ENCODE measurements at regions not wholly inside any gene's neighbourhood (a gene's known extent, or its start where the extent isn't known, plus 50 kb on each side); places are given as distances from the start of the nearest gene placed in this dataset.
A peak's percentile ranks its signal among the peaks of the same experiment; 100 is the strongest.

DNA sequence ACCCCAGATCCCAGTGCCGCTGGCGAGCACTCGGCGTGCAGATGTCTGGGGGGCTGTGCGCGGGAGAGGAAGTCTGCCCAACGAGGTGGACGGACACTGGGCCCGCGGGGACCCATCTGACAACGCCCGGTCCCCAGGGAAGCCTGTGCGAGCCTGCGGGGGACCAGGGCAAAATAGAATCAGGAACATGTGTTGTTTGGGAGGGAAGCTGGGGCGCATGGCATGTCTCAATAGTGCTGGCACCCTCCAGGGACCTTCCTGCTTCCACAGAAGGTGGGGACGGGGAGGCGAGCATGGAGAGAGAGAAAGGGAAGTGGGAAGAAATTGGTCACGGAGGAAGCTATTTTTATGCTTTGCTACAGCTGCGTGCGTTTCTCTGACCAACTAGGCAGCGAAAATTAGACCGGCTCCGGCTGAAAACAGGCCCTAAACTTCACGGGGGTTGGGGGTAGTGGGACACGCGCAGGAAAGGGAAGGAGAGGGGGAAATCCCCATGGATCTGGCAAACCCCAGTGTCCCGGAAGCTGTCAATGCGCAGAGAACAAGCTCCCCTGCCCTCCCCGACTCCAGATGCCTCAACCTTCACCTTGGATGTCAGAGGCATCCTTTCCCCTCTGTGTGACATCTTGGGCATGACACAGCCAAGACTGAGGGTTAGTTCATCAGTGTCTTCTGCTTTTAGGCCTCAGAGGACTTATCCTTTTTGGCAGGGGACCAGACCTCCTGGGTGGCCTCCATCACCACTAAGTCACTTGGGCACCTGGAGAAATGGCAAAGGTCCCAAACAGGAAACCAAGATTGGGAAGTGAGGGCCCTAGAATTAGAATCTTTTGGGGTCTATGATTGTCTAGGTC, 169.8 kb upstream of the BCOR start:
- no peak for DNase-seq

DNA sequence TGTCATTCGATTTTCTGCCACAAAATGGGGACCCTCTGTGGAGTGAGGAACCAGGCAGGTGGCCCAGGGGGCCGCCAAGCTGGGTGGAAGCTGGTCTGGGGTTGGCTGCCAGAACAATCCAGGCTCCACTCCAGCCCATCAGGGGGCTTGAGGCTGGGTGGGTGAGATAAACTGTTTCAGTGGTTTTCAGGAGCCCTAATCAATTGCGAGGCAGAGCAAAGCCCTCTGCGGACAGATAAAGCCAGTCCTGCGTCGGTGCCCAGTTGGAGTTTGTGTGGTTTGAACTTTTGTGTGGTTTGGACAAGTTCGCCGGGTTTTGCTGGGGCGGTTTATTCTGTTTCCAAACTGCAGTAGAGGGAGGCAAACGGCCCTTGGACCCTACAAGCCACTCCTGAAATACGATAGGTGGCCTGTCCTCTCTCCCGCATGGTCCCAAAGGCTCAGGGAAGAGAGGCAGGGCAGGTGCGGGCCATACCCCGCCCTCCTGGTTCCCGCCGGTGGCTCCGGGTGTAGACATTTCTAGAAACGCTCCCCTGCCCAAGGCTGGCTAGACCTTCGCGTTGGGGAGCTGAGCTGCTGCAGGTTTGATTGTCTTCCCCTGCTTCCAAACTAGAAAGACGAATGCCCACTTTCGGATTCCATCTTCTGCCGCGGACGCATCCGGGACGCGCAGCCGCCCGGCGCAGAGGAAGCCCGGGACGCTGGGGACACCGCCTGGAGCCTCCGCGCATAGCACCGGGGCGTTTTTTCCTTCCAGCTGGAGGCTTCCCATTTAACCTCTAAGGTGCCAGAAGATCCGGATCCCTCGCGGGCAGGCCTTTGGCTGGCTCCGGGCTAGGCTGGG, 169.0 kb upstream of the BCOR start:
- peak in 1 of 2 experiments; percentile 75 for DNase-seq

DNA sequence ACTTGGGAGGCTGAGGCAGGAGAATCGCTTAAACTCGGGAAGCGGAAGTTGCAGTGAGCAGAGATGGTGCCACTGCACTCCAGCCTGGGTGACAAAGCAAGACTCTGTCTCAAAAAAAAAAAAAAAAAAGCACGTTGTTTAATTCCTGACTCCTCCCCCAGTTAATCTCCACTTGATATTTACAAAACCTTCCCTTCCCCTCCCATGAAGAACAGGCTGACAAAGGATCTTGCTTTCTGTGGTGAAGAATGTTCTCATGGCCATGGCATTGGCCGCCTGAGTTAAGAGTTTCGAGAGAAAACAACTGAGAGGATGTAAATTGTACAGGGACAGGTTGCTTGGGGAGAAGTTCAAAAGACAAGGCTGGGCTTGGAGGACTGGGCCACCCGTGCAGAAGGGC, 168.2 kb upstream of the BCOR start:
- no peak for DNase-seq

DNA sequence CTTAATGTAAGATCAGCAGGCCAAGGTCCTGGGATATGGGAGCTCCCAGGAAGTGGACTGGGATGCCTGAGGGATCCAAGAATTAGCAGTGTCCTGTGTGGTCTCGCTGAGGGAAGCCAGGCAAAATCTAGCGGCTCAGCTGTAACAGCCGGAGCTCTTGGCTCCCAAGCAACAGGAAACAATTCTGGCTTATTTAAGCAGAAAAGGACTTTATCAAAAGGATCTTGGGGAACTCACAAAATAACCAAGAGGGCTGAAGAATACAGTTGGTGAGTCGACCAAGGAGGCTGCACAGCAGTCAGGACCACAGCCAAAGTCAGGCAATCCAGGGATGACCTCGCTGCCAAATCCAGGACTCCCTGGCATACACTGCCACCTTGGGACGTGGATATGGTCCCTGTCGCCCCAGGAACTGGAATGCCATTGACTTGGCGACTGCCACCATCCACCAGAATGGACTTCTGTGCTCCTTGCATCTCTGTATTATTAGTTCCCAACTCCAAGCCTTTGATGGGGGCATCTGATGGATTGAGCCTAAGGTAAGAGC, 165.3 kb upstream of the BCOR start:
- DNase-seq, result no peak

DNA sequence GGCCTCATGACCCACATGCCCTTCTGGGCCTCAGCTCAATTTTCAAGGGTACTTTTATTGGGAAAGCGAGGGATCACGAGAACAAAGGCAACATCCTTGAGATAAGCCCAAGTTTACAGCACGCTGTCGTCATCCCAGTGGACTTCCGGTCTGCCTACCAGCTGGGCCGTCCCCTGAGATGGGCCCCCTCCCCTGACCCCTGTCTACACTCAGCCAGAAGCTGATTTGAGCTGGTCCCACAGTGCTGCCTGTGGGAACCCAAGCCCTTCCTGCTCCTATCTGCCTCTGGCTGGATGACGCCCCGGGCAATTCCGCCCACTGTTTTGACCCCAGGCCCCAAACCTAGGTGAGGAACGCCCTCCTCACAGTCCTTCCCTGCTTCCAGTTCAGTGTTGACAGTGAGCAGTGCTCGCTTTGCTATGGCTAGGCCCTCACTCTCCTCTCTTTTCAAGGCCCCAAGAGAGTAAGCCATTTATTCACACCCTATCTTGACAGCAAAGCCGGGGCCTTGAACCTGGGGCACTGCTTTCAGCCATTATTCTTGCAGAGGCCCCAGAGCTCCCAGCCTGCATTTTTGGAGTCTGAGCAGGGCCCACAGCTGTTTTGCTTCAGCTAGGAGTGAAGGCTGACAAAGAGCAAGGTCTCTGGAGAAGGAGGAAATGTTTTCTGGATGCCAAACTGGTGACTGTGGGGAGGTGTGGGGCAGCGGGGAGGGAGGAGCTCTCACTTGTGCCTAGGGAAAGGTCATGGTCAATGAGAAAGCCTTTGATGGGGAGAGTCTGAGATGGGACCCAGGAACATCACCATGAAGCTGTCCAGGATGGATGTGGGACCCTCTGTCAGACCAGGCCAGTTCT, 164.6 kb upstream of the BCOR start:
- no peak for DNase-seq

DNA sequence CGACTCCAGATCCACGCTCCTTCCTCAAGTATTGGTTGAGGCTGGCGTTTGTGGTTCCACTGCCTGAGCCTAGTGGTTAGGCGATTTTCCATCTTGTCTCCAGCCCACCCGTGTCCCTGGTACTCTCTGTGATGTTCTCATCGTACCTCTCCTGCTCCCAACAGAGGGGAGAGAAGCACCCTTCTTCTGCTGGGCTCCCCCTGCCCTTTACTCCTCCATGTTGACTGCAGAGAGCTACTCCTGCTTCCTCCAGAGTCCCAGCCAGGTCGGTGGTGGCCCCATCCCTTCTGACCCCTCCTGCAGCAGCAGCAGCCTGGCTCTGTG, 164.0 kb upstream of the BCOR start:
- DNase-seq, result no peak

DNA sequence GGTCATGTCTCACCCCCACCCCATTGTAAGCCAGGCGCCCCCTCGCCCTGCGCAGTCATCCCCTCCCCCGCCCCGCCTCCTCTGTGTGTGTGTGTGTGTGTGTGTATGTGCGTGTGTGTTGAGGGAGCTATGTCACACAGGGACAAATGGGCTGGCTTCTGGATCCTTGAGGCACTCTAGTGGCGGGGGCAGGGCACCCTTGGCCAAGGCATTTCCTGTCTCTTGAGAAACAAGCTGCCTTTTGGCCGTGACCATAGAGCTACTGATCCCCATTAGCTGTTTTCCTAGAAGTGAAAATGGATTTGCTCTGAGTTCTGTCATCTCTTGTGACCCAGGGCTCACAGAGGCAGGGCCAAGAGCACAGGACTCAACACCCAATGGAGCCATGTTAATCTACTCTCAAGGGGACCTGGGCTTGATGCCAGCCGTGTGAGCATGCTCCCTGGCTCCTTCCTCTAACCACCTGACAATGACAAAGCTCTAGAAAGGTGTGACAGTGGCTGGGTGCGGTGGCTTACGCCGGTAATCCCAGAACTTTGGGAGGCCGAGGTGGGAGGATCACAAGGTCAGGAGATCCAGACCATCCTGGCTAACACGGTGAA, 162.5 kb upstream of the BCOR start:
- no peak for DNase-seq

DNA sequence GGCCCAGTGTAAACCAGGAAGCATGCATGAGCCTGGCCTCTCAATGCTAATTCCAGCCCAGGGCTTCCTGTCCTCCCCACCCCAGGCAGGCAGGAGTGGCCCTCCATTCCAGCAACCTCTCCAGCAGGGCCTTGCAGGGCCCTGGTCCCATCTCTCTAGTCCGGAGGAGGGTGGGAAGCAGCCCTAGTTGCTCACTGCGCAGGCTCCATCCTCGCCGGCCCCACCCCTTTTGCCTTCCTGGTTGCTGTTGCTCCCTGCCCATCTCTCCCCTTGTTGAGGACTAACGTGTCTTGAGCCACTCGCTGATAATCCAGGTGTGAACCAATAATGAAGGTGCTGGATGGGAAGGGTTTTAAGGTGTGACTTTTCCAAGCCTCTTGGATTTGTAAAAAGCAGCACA, 161.2 kb upstream of the BCOR start:
- DNase-seq, result no peak

DNA sequence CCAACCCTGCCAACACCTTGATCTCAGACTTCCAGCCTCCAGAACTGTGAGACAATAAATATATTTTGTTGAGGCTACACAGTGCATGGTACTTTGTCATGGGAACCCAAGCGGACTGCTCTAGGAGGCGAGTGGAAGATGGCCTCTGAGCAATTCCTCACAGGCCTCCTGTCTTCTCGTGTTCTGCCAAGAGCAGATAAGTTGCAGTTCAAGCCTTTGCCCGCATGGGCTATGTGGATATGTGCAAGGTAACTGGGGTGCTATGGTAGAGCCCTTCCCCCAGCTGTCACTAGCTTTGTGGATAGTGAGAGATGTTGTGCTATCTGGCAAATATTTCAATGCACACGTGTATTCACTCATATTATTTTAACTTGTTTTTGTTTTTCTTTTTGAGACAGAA, 156.0 kb upstream of the BCOR start:
- no peak for DNase-seq

DNA sequence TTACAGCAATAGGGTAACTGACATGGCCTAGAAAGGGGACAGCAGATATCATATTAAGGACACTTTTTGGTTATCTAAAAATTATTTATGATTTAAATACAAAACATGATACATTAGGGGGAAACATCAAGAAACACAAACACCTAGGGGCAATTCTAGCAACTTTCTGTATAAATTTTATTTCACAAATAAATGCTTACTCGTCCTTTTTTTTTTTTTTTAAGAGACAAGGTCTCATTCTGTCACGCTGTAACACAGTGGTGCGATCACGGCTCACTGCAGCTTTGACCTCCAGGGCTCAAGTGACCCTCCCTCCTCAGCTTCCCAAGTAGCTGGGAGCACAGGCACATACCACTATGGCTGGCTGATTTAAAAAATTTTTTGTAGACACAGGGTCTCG, 151.8 kb upstream of the BCOR start:
- DNase-seq, result no peak

DNA sequence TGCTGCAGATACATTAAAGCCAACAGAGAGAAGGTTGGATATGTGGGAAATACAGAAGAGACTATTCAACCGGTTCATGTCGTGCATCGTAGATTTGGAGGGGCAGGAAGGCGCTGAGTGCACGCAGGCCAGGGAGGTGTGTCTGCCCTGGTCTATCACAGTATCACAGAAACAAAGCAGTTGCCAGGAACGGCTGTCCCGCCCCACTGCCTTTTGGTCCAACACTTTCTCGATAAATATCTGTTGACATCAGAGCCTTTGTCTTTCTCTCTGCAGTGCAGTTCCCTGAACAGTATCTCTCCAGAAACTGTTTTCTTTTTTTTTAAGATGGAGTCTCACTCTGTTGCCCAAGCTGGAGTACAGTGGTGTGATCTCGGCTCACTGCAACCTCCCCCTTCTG, 151.1 kb upstream of the BCOR start:
- DNase-seq, result no peak

DNA sequence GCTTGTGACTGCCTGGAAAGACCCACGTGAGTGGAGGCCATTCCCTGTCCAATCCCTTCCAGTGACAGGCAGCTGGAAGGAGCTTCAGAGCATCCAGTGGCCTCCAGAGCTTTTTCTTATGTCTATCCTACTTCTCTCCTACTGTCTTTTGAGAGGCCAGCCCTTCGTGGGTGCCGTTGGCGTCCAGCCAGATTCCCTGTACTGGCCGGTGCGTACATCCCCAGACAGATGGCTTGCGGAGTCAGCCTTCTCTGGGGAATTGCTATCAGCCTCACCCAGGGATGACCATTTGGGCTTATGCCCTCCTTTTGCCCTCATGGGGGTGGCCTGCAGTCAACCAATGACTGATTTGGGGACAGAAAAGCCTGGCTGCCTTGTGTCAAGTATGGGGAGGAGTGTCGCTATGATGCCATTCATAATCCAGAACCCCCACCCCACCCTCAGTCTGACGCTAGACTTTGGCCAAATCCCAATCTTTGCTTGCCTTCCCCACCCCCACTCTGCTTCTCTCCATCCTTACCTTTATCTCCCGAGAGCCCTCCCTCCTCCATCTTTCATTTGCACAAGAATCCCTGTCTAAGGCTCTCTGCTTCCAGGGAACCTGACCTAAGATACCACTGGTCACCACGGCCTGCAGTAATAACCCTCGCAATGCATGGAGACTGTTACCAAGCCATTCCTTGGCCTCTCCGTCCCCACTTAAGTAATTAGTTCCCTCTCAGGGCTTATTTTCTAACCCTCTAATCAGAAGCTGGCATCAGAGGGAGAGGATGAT, 150.3 kb upstream of the BCOR start:
- DNase-seq, result no peak

DNA sequence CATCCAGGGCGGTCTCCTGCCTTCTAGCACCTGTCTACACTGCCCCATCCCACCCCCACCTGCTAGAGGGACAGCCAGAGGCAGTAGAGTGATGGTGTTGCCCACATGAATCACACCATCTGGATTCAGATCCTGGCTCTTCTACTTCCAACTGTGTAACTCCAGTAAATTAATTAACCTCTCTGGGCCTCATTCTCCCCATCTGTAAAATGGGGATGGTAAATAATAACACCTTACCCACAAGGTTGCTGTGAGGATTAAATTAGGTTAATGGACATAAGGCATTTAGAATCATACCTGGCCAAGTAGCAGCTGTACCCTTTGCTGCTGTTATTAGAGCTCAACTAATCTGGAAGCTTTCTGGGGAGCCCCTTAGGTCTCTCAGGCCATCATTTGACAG, 149.6 kb upstream of the BCOR start:
- no peak for DNase-seq

DNA sequence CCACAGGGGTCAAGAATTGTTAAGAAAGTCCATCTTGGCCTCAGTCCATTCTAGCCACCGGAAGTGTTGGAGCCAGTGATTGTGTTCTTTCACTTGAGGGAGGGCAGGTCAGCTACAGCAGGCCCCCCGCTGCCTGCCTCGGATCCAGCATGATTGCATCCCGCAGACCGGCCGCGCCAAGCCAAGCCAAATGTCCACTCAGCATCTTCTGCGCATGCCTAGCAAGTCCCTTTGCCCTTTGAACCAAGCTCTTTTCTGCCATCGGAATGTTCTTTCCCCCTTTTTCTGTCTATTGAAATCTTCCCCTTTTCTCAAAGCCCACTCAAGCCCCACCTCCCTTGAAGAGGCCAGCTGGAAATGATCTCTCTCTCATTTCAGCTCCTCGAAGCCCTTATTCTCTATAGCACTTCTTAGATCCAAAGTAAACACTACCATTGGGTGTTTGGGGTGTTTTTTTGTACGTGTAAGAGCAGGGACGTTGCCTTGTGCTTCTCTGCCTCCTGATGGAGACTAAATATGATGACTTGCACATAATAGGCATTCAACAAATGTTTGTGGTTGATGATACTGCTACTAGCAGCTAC, 147.8 kb upstream of the BCOR start:
- no peak for DNase-seq

DNA sequence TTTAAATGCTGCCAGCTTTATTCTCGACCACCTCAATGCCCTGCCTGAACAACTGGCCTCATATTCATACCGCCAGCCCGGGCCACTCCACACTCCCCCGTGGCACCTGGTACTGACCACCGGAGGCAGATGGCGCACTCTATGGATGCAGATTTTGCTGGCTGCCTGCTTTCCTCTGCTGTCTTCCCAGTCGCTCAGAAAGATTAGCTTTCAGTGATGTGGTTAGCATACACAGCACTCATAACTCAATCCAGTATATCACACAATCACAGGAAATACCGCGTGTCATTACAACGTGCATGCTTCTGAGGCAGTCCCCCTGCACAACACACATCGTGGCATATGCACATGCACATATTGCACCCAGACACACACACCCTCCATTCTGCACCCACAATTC, 147.2 kb upstream of the BCOR start:
- DNase-seq, result no peak

DNA sequence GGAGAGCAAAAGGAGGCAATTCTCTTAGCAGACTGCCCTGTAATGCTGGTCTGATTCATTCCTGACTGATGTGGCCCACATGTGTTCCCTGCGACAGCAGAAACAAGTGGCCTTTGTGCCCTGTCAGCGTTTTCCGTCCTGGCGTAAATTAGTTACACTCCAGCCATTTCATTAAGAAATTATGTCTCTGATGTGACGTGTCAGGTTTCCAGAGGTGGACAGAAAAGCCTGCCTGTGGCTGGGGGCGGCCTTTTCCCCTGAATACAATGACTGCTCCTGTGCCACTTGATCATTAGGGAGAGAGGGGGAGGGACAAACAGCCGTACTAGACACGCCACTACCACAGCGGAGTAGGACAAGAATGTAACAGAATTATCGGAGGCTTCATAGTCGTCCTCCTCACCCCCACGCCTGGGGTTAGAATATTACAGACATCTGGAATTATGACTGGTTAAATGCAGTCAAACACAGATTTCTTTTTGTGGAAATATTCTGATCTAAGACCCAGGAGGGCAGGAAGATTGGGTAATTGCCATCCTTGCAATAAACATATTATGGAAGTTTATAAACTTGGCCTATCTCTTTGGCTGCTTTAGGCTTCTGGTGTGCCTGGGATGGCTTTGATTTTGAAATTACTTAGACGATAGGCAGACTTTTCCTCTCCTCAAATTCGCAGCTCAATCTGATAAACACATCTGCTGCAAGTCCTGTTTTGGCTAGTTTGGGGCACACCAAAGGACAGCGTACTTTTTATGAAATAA, 146.2 kb upstream of the BCOR start:
- no peak for DNase-seq

DNA sequence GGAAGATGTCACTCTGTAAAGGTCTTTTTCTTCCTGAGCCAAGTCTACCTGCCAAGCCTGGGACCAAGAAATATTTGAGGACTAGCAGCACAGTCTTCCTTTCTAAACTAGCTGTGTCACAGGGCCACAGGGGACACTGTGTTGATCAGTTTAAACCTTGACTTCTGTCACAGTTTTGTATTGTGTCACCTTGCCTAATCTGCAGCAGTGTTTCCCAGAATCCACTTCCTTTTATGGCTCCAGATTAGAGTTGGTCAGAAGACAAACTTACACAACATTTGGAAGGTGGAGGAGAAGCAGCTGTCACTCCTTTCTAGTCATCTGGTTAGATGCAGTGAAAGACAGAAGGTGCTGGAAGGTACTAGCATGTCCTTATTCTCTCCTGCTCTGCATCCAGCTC, 143.1 kb upstream of the BCOR start:
- DNase-seq, result no peak

DNA sequence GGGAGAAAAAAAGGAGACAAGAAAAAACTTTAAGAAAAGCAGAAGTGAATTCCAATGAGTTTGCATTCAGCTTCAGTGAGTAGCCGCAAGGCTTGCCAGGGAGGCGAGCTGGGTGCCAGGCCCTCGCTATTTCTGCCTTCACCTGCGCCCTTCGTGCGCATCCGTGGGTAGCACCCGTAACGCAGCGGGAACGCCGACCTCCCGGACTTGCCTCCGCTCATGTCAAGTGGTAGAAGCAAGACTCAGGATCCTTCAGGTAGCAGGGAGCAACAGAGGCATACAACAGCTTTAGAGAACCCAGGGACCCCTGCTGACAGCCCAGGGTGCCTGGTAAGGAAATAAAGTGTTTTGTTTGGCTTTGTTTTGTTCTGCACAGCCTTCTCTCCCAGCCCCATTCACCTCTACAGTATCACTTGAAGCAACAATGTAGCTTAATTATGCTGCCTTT, 140.0 kb upstream of the BCOR start:
- no peak for DNase-seq

DNA sequence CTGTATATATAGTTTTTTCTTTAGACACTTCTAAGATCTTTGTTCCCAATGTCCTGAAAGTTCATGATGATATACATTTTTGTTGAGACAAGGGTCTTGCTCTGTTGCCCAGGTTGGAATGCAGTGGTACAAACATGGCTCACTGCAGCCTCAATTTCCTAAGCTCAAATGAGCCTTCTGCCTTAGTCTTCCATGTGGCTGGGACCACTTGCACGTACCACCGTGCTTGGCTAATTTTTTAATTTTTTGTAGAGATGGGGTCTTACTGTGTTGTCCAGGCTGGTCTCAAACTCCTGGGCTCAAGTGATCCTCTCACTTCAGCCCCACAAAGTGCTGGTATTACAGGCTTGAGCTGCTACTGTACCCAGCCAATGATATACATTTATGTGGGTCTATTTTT, 132.9 kb upstream of the BCOR start:
- no peak for DNase-seq

DNA sequence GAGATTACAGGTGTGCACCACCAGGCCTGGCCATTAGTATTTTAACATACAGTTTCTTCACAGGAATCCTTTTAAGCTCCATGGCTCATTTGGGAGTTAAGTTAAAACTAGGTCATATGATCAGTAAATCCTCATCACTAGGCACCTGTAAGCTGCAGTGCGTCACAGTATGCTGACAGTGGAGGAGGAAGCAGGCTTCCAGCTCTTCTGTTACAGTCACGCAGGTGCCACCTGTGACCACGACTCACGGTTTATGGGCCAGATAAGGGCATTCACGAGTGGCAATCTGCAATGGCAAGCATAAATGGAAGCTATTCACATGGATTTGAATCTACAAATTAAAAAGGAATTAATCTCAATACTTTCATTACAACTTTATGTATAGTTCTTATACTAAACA, 129.4 kb upstream of the BCOR start:
- DNase-seq, result no peak

DNA sequence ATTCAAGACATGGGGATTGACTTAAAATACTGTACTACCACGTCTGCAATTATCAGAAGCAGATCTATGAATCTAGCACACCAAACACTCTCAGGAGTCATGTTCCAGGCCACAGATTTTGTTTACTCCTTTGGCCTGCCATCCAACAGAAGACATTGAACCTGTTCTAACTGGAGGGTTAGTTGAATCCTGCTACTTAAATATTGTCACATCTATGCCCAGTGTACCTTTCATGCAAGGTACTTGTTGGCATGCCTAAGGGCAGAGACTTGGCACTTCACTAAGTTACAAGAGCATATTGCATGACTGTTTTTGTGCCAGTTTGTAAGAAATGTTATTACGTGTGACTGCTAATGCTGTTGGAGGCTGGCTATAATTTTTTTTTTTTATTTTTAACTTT, 126.9 kb upstream of the BCOR start:
- no peak for DNase-seq
